ENCODE measurements at regions not wholly inside any gene's neighbourhood (a gene's known extent, or its start where the extent isn't known, plus 50 kb on each side); places are given as distances from the start of the nearest gene placed in this dataset.

- Histone ChIP-seq H3K27me3 (no peaks in the 10 kb centered on the region), H3K36me3 (no peaks in the 10 kb centered on the region), H3K27ac (no peak overlapping the region), H3K9me3 (no peaks in the 10 kb centered on the region), H3K4me1 (no peaks in the 10 kb centered on the region), H3K4me3 (no peak overlapping the region)
- no peak for TF ChIP-seq CTCF (IDR thresholded peaks at IDR 0.05)
- peak in 1 of 4 donors; percentile 1 for DNase-seq
- intact Hi-C loops (cut with DNase I) = no loop called here
- no peak for ATAC-seq
Observed at GRCh38 chr3:81951636-81952035, 190.2 kb upstream of the GBE1 start.

DNA sequence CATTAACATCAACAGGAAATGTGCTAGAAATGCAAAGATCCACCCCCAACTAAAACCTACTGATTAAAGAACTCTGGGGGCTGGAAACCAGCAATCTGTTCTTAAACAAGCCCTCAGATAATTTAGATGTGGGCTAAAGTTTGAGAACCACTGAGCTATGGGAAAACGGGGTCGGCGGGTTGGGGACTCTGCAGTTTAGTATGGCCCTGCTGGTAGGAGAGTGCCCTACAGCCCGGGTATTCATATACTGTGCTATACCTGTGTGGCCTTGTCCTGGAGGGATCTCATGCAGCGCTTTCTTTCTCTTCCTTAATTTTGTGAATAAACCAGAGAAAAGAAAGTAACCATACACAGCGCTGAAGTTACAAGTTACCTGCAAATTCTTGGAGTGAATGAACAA, 189.7 kb upstream of the GBE1 start:
- ATAC-seq (no peak), DNase-seq (no peak)
- Histone ChIP-seq H3K9me3 (no peaks in the 10 kb centered on the region), H3K27me3 (no peaks in the 10 kb centered on the region), H3K4me3 (no peak overlapping the region), H3K4me1 (no peaks in the 10 kb centered on the region), H3K36me3 (no peaks in the 10 kb centered on the region), H3K27ac (no peak overlapping the region)
- no peak for TF ChIP-seq CTCF (IDR thresholded peaks at IDR 0.05)
- intact Hi-C loops (cut with DNase I) = no loop called here

- Histone ChIP-seq H3K9me3 (peaks cover 0 to 21% of the 10 kb centered on the region in 2 donors), H3K36me3 (no peaks in the 10 kb centered on the region), H3K4me1 (no peaks in the 10 kb centered on the region), H3K27ac (no peak overlapping the region), H3K27me3 (no peaks in the 10 kb centered on the region), H3K4me3 (no peak overlapping the region)
- TF ChIP-seq CTCF (IDR thresholded peaks at IDR 0.05) = no peak
- ATAC-seq (no peak), DNase-seq (no peak)
- intact Hi-C loops (cut with DNase I) = no loop called here
Observed at GRCh38 chr3:81947359-81947758, 185.9 kb upstream of the GBE1 start.

DNA sequence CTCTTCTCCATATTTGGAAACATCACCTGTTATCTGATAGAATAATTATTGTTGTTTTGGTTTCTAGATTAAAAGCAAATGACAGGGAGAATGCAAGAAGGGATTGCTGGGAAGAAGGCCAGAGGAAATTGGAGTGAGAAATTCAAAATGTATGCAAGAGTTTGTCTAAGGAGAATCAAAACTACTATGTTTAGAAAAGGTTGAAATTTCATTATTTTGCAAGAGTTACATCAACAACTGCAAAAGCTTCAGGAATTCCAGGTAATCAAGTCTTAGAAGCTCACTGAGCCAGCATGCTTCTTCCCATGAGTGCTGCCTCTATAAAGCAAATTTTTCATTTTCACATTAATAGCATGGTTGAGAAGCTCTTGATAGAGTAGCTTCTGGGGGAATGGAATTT, 177.2 kb upstream of the GBE1 start:
- intact Hi-C loops (cut with DNase I) = no loop called here
- Histone ChIP-seq H3K27ac (no peak overlapping the region), H3K4me1 (no peaks in the 10 kb centered on the region), H3K27me3 (no peaks in the 10 kb centered on the region), H3K4me3 (no peak overlapping the region), H3K9me3 (peaks cover 0 to 16% of the 10 kb centered on the region in 2 donors), H3K36me3 (no peaks in the 10 kb centered on the region)
- no peak for TF ChIP-seq CTCF (IDR thresholded peaks at IDR 0.05)
- DNase-seq (no peak), ATAC-seq (no peak)

- Histone ChIP-seq H3K9me3 (peaks cover 0 to 3% of the 10 kb centered on the region in 2 donors), H3K27ac (no peak overlapping the region), H3K27me3 (no peaks in the 10 kb centered on the region), H3K4me1 (no peaks in the 10 kb centered on the region), H3K4me3 (no peak overlapping the region), H3K36me3 (no peaks in the 10 kb centered on the region)
- intact Hi-C loops (cut with DNase I) = no loop called here
- TF ChIP-seq CTCF (IDR thresholded peaks at IDR 0.05) = no peak
- DNase-seq (no peak), ATAC-seq (peak; percentile 50)
Observed at GRCh38 chr3:81936817-81937216, 175.4 kb upstream of the GBE1 start.

Data from left lung (tissue), 4 donors.